T-cell (primary cell): ENCODE measurements at regions not wholly inside any gene's neighbourhood (a gene's known extent, or its start where the extent isn't known, plus 50 kb on each side); places are given as distances from the start of the nearest gene placed in this dataset.
"Not testable (repeated sequence)": the region's sequence is repeated elsewhere in the genome, so short reads cannot be mapped to it uniquely, and the experiment has no call there.

ENCODE experiments used
- ATAC-seq, 4 experiments: fragments of 200-7000 bp in 3 of 4; fragments of 150-1000 bp in 1 of 4; cut with Tn5 transposase; replicated peaks in 1 of 4; 1 replicate in 3 of 4; 2 replicates in 1 of 4; pipeline ENCODE4 v1.10.0; 2021; ENCODE audit warnings: moderate library complexity in 3 of 4, mild to moderate bottlenecking in 2 of 4, moderate number of reproducible peaks in 1 of 4
- CTCF ChIA-PET, 2 donors: fragments of 300-600 bp; sonication (Branson Sonifier 250); formaldehyde crosslinking; loops; one replicate each; lab custom pipeline; 2022; ENCODE audit warnings: antibody characterized with exemption in 2 of 2; lab: Charles Lee
- POLR2A ChIA-PET, 2 donors: fragments of 300-600 bp; sonication (Branson Sonifier 250); formaldehyde crosslinking; loops; one replicate each; lab custom pipeline; 2022; ENCODE audit warnings: antibody characterized with exemption in 2 of 2; lab: Charles Lee
- DNase-seq, 35 experiments: peaks; one replicate each; pipeline versions ENCODE4 v3.0.0 to v3.0.0-alpha.2; 2013 to 2023
- H3K27ac ChIP-seq: one replicate; pipeline ENCODE4 v1.5.1; 2013; ENCODE audit warnings: low read length
- H3K27me3 ChIP-seq, 2 experiments: replicated peaks in 1 of 2; 1 replicate in 1 of 2; 2 replicates in 1 of 2; pipeline versions ENCODE4 v1.6.1 to v1.7.0; 2013; ENCODE audit warnings: low read length in 1 of 2, mixed read lengths in 1 of 2; ENCODE audit not compliant: control insufficient read depth in 2 of 2, insufficient read depth in 2 of 2; ENCODE audit errors: extremely low read depth in 1 of 2
- H3K36me3 ChIP-seq, 2 donors: 1 replicate in 1 of 2; 2 replicates in 1 of 2; pipeline versions ENCODE4 v1.6.1 to v1.7.0; 2013; ENCODE audit warnings: low read length in 1 of 2; ENCODE audit not compliant: control insufficient read depth in 2 of 2, insufficient read depth in 1 of 2; ENCODE audit errors: extremely low read depth in 1 of 2
- H3K4me1 ChIP-seq, 2 experiments: 1 replicate in 1 of 2; 2 replicates in 1 of 2; pipeline versions ENCODE4 v1.6.1 to v1.7.0; 2013; ENCODE audit warnings: low read length in 2 of 2, mixed read lengths in 1 of 2; ENCODE audit not compliant: insufficient read depth in 2 of 2, control insufficient read depth in 1 of 2; ENCODE audit errors: extremely low read depth in 1 of 2
- H3K4me3 ChIP-seq, 2 donors: 1 replicate in 1 of 2; 2 replicates in 1 of 2; pipeline versions ENCODE4 v1.5.1 to v1.7.0; 2013; ENCODE audit warnings: mild to moderate bottlenecking in 2 of 2, low read length in 1 of 2, moderate library complexity in 1 of 2; ENCODE audit not compliant: control insufficient read depth in 1 of 2; ENCODE audit errors: extremely low read depth in 1 of 2
- H3K9me3 ChIP-seq: 2 replicates; pipeline ENCODE4 v1.7.0; 2013
- H3K27ac Mint-ChIP-seq, 2 donors: one replicate each; pipeline ENCODE4 v1.8.0; 2020 to 2021; ENCODE audit warnings: mild to moderate bottlenecking in 2 of 2, mixed read lengths in 2 of 2
- H3K27me3 Mint-ChIP-seq, 2 donors: one replicate each; pipeline ENCODE4 v1.8.0; 2021 to 2022; ENCODE audit warnings: mixed read lengths in 2 of 2
- H3K36me3 Mint-ChIP-seq: one replicate; pipeline ENCODE4 v1.8.0; 2021; ENCODE audit warnings: mixed read lengths
- H3K4me1 Mint-ChIP-seq, 3 donors: one replicate each; pipeline ENCODE4 v1.8.0; 2020 to 2022; ENCODE audit warnings: mixed read lengths in 3 of 3, mild to moderate bottlenecking in 1 of 3
- H3K4me3 Mint-ChIP-seq, 3 donors: one replicate each; pipeline ENCODE4 v1.8.0; 2020 to 2022; ENCODE audit warnings: mild to moderate bottlenecking in 3 of 3, mixed read lengths in 3 of 3, moderate library complexity in 3 of 3
- H3K9me3 Mint-ChIP-seq, 3 donors: one replicate each; pipeline ENCODE4 v1.8.0; 2020 to 2022; ENCODE audit warnings: mixed read lengths in 3 of 3
- WGBS: methylation state at CpG from one replicate; pipeline ENCODE4 v1.1.5; 2013; ENCODE audit warnings: missing lambda C conversion rate; ENCODE audit not compliant: insufficient coverage; 5-methylcytosine and 5-hydroxymethylcytosine counted together

DNA sequence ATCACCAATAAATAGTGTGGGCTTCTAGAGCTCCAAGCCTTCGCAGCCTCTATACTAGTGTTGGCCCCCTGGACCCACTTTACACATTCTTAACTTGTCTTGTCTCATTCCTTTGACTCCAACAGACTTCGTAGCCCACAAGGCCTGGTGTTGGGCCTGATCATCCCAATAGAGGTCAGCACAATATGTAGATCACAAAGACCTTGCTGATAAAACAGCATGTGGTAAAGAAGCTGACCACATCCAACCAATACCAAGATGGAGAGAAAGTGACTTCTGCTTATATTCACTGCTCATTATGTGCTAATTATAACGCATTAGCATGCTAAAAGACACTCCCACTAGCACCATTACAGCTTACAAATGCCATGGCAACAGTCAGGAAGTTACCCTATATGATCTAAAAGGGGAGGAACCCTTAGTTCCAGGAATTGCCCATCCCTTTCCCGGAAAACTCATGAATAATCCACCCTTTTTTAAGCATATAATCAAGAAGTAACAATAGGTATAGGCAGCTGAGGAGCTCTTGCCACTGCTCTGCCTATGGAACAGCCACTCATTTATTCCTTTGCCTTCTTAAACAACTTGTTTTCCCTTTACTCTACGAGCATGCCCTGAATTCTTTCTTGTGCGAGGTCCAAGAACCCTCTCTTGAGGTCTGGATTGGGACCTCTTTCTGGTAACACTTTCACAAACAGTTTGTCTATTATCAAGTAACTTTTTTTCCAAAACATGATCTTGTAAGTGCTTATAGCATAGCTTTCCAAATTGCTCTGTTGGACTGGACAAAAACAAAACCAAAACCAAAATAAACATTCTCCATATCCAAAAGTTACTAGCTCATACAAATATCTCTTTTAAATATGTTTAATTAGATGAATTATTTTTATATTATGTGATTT, 54.6 kb upstream of the ECHDC1 start:
- no peak overlapping the region for H3K4me3 Mint-ChIP-seq
- Histone ChIP-seq H3K4me3 (no peak overlapping the region), H3K27me3 (no peaks in the 10 kb centered on the region), H3K4me1 (no peaks in the 10 kb centered on the region), H3K36me3 (no peaks in the 10 kb centered on the region), H3K9me3 (no peaks in the 10 kb centered on the region), H3K27ac (no peak overlapping the region)
- 91% methylated on average over 2 of the region's 6 CpGs for WGBS
- H3K4me1 Mint-ChIP-seq: peaks cover 0 to 2% (median 0%) of the 10 kb centered on the region in 3 donors
- ATAC-seq (no peak), DNase-seq (no peak)
- POLR2A ChIA-PET: no interaction called here
- H3K27me3 Mint-ChIP-seq: no peaks in the 10 kb centered on the region
- H3K36me3 Mint-ChIP-seq: no peaks in the 10 kb centered on the region
- H3K27ac Mint-ChIP-seq: no peak overlapping the region
- CTCF ChIA-PET: interaction anchor here in 1 of 2 donors (0.9 kb wide), 1 partner anchor 11 kb away, joined by 3 read pairs; no protein-coding TSS in a partner anchor
- H3K9me3 Mint-ChIP-seq: no peaks in the 10 kb centered on the region

DNA sequence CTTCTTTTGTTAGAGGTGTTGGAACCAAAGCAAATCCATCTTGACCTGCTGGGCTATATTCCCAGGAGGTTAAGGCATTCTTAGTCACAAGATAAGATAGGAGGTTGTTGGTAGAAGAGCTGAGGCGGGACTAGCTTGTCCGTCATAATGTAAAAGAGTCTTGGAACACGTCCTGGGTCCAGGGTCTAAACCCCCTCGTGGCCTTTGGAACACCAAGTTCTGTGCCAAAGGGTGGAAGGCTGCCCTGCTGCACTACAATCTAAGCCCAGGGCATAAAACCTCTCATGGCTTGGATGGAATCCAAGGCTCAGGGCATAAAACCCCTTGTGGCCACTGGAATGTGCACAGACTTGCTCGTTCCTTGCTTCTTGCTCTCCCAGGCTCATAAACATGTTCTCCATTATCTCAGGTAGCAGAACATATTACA, 53.8 kb upstream of the ECHDC1 start:
- 72% methylated on average over 4 of the region's 5 CpGs for WGBS
- H3K36me3 Mint-ChIP-seq: not testable (repeated sequence)

More for the DNA sequence above, 53.8 kb upstream of the ECHDC1 start:
- H3K4me1 ChIP-seq, H3K9me3 ChIP-seq, CTCF ChIA-PET, H3K4me1 Mint-ChIP-seq, H3K27ac Mint-ChIP-seq, H3K4me3 ChIP-seq, H3K27me3 ChIP-seq, H3K9me3 Mint-ChIP-seq, H3K4me3 Mint-ChIP-seq, H3K27ac ChIP-seq, ATAC-seq, POLR2A ChIA-PET, H3K27me3 Mint-ChIP-seq, DNase-seq, H3K36me3 ChIP-seq: not testable (repeated sequence)
